Stomach (tissue), 4 donors: ENCODE measurements at regions not wholly inside any gene's neighbourhood (a gene's known extent, or its start where the extent isn't known, plus 50 kb on each side); places are given as distances from the start of the nearest gene placed in this dataset.

Experiments used
- CTCF ChIP-seq, 7 experiments: fragments of 450-650 bp in 4 of 7; fragments of 200-600 bp in 3 of 7; sonication (generic) in 3 of 7; IDR thresholded peaks; one replicate each; pipeline ENCODE4 v1.5.1; 2016 to 2019; ENCODE audit warnings: antibody characterized with exemption in 7 of 7, control low read depth in 2 of 7, mild to moderate bottlenecking in 1 of 7
- EP300 ChIP-seq: sonication (generic); formaldehyde crosslinking; IDR thresholded peaks from one replicate; pipeline ENCODE4 v1.6.1; 2017; ENCODE audit warnings: antibody characterized with exemption
- POLR2A ChIP-seq, 4 donors: fragments of 450-650 bp; IDR thresholded peaks; one replicate each; pipeline ENCODE4 v1.6.1; 2016; ENCODE audit warnings: antibody characterized with exemption in 4 of 4, control low read depth in 2 of 4, mild to moderate bottlenecking in 1 of 4, moderate library complexity in 1 of 4

- TF ChIP-seq POLR2A (IDR thresholded peaks at IDR 0.05) (no peak), EP300 (no peak), CTCF (IDR thresholded peaks at IDR 0.05) (no peak)
Measured at GRCh38 chrX:46029777-46030176, 515.4 kb downstream of the ZNF674 start.
